Activated T-cell treated with anti-CD3 and anti-CD28 coated beads for 1 hour (primary cell): ENCODE measurements at regions not wholly inside any gene's neighbourhood (a gene's known extent, or its start where the extent isn't known, plus 50 kb on each side); places are given as distances from the start of the nearest gene placed in this dataset.
"Not testable (repeated sequence)": the region's sequence is repeated elsewhere in the genome, so short reads cannot be mapped to it uniquely, and the experiment has no call there.

Experiments
- DNase-seq: peaks from one replicate; pipeline ENCODE4 v3.0.0-alpha.2; 2020; ENCODE audit warnings: low read depth

DNA sequence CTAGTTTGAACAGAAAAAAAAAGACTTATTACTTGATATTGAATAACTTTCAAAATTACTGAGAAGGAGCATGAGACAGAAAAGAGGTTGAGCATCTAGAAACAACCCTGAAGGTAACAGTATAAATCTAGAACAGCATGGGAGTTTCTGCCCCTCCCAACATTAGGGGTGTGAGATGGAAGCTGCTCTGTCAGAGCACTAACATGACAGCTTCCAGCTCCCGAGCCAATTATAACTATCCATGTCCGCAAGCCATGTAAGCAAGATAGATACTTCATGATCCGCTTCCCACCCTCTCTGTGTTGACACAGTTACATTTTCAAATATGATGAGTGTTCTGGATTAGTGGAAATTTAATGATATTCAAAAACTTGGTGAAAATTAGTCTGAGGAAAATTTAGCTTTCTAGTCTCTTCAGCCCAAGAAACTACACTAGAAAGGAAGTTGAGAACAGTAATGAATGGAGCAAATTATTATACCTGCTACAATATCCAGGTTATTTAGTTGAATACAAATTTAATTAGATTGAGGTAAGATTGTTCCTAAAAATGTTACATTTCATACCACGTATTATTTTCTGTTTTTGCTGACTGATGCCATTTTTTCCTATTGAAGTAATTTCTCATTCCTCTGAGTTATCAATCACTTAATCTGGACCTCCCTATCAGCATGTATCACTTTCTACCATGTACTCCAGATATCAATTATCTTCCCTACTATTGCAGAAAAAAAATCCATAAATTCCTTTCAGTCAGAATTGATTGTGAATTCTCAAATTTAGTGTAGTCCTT is 129.3 kb upstream of the SLIT2 start:
- DNase-seq: no peak

DNA sequence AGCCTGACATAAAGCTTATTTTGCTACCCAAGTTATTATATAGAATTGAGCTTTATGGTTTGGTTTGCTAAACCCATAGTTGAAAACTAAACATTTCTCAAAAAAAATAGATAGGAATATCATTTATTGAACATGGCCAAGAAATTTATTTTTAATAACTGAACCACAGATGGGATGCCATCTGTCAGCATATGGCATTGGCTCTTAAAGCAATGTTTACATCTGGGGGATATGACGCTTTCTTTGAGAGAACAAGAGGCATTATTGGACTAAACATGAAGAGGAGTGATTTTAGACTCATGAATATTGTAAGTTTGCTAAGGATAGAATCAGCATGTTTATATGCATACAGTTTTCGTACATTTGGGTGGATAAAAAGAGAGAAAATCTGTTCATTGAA is 132.6 kb upstream of the SLIT2 start:
- no peak for DNase-seq

DNA sequence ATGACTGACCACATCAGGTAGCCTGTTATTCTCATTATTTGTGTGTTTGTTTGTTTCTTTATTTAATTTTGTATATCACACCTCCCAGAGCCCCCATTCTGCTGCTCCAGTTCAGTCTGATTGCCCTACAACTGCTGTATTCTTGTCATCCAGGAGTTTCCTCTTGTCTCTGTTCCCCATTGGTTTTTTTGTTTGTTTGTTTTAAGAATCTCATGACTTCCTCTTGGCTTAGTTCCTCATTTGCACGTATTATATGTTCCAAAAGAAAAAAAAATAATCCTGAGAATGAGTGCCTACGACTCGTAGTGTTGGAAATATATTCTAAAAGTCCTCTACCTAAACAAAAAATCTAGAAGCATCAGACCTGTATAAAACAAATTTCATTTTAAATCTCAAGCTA is 142.3 kb upstream of the SLIT2 start:
- no peak for DNase-seq

DNA sequence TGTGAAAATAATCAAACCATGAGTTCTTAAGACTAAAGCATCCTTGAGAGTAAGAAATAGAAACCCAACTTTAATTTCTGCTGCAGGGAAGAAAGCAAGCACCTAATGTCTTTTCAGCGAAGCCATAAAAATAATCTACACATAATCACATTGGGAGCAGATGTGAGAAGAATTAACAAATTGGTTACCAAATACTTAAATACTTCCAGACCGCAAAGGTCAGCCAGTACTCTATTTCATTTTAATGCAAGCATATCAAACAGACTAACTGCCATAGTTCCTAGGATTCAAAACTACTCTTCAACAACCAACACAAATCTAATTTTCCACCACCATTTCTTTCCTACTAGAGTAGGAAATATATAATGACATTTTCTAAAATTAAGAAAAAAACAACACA is 144.8 kb upstream of the SLIT2 start:
- no peak for DNase-seq

DNA sequence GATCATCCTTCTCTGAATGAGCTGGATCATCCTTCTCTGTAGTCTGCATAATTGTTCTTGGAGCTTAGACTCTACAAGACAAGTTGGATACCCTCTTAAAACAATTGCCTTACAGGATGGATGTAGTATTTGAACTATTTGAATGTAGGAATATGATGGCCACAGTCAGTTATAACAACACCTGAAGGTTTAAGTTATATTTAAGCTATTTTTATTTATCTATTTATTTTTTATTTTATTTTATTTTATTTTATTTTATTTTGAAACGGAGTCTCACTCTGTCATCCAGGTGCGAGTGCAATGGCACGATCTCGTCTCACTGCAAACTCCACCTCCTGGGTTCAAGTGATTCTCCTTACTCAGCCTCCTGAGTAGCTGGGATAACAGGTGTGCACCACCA is 149.9 kb upstream of the SLIT2 start:
- no peak for DNase-seq

DNA sequence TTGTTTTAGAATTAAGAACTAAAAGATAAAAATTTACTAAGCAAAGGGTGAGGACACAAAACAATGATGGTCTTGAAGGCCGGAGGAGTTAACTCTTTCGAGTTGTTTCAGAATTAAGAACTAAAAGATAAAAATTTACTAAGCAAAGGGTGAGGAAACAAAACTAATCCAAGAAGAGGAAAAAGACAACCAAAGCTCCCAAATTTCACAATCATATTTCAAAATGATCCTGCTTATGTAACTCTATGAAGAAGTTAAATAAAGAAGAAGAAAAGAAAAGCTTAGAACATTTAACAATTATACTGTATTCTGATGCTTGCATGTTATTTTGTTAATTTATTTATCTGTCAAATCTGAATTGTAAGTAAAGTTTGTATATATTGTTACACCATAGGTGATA is 154.8 kb upstream of the SLIT2 start:
- no peak for DNase-seq

DNA sequence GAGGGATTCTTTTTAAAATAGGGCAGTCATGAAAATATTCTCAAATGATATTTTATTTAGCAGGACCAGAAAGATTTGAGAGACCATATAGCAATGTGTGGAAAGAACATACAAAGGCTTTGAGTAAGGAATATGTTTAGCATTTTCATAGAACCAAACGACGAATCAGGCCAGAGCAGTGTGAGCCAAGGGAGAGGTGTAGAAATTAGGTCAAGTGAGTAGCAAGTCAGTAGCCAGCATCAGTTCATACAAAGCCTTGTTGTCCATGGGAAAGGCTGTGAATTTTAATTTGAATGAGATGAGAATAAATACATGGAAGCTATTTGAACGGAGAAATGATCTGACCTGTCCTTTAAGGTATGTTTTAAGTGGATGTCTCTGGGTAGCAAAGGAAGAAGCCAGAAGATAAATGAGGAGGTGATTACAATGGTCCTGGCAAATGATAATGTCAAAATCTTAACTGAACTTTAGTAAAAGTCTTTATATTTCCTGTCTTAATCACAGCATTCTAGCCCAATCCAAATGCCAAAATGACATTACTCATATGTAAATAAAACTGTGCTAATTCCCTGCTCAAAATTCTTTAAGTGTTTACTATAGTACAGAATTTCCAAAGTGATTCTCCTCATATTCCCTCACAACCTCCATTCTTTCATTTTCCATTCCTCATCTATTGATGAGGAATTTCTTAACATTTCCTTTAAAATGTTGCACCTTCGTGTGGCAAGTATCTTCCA is 155.7 kb upstream of the SLIT2 start:
- no peak for DNase-seq

DNA sequence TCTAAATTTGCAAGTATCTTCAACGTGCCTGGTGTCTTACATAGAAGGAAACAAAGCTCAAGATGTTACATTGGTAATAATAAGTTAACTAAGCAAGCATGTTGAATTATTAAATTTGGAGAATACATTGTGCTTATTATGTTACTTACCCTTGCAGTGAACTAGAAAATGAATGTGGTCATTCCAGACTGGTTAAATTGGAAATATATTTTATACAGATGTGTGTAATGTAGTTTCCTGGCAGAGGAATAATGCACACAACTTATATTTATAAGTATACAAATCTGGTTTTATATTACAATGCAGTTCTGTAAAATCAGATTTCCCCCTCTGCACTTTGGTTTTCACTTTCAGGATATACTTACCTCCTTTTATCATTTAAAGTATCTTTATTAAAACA is 159.9 kb upstream of the SLIT2 start:
- no peak for DNase-seq

DNA sequence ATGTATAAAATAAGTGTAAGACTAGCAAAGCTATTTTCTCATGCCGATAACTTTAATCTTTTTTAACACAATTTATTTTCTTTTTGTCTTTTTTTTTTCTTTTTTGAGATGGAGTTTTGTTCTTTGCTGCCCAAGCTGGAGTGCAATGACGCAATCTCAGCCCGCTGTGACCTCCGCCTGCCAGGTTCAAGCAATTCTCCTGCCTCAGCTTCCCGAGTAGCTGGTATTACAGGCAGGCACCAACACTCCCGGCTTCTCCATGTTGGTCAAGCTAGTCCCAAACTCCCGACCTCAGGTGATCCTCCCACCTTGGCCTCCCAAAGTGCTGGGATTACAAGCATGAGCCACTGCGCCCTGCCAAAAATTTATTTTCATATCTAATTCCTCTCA is 164.2 kb upstream of the SLIT2 start:
- no peak for DNase-seq

DNA sequence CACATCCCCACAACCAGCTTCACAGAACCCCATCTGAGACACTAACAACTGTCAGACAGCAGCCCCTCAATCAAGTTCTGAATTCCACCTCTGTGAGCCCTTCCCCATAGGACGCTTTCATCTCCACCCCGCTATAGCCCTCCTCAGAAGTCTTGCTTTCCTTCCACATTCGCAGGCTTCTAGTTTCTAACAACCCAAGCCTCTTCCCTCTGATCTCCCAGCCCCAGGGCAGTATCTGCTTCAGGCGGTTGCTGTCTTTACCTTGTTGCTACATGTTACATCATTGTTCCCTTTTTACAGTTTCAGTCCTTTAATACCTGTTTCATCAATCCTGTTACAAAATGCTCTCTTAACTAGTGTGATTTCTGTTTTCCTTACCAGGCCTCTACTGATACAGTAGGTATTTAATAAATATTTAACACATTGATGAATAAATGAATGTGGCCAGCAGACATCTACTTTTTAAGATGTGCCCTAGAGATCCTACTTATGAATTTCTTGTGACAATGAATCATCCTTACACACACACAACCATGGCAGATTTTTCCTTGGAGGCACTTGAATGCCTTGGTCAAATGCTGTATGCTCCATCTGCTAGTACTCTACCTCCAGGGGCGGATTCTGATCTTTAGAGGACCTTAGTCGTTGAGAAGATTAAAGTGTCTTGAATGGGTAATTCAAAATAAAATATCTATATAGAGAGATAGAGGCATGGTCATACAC is 164.7 kb upstream of the SLIT2 start:
- DNase-seq: no peak

DNA sequence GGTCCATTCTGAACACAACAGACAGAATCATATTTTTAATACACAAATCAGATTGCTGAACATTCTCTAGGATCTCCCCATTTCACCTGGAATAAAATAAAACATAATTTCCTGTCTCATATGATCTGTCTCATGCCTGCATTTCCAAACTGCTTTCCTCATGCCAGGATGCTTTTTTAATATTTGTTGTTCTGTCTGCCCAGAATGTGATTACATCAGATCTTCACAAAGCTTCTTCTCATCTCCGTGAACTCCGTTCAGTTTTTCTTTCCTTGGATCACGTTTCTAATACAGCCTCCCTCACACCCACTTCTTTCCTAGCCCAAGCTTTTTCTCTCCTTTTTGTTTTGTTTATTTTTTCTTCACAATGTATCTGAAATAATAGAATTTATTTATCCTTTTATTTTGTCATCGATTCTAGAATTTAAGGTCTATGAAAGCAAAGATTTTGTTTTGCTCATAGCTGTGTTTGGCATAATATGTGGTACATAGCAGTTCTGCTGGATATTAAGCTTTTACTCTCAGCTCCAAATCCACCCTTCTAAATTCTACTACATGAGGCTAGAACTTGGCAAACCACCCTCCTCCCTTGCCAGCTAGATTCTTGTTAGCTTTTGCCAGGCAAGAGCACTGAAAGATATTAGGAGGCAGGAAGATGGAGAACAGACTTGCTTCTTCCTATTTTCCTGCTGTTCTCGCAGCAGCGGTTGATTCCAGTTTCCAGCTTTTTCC is 165.5 kb upstream of the SLIT2 start:
- DNase-seq: no peak

DNA sequence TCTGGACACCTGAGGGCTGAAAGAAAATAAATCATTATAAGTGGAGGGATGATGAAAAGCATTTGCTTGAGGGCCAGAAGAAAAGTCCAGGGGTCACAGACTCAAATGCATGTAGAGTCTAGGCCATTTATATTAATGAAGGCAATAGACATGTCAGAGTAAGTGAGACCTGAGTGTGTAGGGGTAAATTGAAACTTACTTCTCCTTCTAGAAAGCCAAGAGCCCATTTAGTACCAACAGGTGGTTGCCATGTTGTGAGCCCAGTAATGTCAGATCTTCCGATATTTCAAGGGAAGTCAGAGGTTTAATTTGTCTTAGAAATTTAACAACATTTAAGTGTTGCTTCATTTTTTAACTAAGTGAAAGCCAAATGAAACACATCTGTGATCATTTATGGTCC is 166.1 kb upstream of the SLIT2 start:
- no peak for DNase-seq

DNA sequence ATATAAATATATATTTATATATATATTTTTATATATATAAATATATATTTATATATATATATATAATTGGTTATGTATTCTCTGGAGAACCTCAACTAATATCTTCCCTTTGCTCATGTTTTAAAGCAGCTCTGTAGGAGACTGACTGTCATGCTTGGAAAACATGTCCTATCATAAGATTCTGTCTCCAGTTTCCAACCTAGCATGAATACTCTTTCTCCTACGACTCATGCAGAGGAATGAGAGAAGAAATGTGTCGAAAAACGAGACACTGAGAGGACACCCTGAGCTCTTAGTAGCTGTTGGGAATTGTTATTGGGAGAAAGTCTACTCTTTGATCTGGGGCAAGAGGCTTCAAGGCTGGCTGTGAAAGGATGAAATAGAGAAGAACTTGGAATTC is 166.5 kb upstream of the SLIT2 start:
- no peak for DNase-seq

DNA sequence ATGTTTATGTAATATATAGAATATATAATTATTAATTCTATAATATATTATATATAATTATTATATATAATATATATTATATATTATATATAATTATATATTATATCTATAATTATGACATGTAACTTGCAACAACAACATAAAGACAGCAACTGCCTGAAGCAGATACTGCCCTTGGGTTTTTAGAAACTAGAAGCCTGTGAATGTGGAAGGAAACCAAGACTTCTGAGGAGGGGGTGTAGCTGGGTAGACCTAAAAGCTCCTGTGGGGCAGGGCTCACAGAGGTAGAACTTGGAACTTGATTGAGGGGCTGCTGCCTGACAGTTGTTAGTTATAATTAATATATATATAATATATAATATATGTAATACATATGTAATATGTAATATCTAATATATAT is 167.2 kb upstream of the SLIT2 start:
- DNase-seq: no peak

DNA sequence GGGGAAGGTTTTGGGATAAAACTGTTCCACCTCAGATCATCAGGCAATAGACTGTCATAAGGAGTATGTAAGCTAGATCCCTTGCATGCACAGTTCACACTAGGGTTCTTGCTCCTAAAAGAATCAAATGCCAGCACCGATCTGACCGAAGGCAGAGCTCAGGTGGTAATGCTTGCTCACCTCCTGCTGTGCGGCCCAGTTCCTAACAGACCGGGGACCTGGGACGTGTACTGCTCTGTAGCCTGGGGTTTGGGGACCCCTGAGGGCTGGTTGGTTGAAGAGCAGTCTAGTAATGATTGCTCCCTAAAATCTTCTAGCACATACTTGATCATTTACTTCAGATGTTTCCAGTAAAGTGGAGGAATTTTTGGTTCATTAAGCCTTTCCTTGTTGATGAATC is 173.1 kb upstream of the SLIT2 start:
- no peak for DNase-seq

DNA sequence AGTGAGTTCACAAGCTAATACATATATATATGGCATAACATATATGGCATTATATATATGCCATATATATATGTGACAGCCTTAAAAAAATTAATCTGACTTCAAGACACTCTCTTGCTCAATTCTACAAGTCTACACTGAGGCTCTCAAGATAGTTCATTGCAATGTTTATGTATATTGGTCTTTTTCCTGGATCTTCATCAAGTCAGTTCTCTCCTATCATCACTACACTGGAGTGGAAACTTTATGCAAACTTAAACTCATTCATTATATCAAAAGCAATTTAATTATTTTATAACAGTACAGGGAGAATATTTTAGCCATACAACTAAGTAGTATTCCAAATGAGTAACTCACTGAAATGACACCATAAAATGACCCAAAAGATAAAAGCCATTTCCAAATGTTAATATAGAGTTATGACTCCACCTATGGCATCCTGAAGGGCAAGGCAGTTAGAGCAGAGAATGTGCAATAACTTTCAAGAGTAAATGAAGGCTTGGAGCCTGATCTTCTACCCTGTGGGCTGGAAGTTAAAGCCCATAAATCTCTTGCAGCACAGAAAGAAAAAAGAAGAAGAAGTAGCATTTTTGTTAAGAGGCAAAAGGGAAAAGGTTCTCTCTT is 176.3 kb upstream of the SLIT2 start:
- DNase-seq: no peak

DNA sequence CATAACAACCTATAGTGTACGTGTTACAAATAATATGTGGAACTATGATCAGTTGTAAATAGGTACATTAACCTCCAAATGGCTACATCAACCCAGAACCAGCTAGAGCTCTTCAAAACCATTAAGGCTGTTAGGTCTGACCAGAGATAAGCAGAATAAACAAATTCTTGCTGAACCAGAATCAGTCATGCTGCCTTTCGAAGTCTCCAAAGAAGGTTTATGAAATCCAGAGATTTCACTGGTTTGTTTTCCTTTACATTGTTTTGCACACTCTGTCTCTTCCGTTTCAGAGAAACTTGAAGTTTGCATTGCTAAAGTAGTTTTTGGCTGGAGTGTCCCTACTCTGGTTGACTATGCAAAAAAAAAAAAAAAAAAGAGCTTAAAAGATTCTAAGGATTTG is 177.3 kb upstream of the SLIT2 start:
- DNase-seq: no peak

DNA sequence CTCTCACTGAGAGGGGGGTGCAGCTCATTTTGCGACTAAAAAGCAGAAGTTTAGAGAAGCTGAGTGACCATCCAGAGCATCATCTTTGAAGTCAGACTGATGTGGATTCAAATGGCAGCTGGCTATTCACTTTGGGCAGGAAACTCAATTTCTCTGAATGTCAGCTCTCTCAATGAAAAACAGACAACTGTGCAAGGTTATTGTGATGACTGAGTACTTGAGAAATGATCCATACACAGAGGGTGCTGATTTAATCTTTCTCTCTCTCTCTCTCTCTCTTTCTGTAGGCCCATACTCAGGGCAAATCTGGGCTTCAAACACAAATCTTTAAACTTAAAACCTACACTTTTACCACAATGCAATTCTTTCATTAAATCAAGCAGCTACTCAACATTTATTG is 185.8 kb upstream of the SLIT2 start:
- DNase-seq: no peak

DNA sequence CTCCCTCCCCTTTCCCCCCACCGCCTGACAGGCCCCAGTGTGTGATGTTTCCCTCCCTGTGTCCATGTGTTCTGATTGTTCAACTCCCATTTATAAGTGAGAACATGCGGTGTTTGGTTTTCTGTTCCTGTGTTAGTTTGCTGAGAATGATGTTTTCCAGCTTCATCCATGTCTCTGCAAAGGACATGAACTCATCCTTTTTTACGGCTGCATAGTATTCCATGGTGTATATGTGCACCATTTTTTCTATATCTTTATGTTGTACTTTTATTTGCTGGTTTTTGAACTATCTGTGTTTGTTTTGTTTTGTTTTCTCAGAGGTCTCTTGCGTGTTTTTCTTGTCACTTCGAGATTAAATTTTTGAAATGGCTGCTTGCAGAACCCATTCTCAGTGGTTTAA is 188.8 kb upstream of the SLIT2 start:
- DNase-seq: not testable (repeated sequence)

DNA sequence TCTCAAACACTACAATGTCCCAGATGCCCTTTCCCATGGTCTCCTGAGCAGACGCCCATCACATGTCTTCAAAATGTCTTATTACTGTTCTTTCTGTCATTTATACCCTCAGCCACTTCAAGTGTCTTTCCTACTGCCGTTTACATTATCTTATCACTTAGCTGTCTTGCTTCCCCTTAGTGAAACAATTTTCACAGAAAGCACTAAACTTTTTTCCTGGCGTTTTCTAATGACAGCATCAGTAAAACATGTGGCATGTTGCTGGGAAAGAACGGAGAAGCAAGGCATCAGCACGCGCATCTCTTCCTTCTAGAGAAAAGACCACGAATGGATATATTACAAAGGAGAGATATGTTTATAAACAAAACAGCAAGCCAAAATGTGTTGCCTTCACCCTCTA is 189.7 kb upstream of the SLIT2 start:
- DNase-seq: no peak

DNA sequence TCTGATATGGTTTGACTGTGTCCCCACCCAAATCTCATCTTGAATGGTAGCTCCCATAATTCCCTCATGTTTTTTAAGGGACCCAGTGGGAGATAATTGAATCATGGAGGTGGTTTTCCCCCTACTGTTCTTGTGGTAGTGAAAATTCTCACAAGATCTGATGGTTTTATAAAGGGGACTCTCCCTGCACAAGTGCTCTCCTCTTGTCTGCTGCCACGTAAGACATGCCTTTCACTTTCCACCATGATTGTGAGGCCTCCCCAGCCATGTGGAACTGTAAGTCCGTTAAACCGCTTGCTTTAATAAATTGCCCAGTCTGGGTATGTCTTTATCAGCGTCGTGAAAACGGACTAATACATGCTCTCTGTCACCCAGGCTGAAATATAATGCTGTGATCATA is 200.9 kb upstream of the SLIT2 start:
- no peak for DNase-seq

DNA sequence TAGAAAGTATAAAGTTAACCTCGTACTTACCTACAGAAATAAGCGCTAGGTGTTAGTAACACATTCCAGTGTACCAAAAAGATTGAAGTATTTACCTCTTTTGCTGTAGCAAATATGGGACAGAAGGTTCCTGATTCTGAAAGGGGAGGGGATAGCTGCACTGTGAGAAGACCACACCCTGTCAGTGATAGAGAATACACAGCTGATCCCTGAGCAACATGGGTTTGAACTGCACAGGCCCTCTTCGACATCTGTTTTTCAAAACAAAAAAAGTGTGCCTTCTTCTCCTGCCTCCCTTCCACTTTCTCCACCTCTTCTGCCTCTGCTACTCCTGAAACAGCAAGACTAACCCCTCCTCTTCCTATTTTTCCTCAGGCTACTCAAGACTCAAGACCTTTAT is 201.8 kb upstream of the SLIT2 start:
- DNase-seq: no peak
